Astrocyte (in vitro differentiated cells and primary cell): ENCODE measurements at regions not wholly inside any gene's neighbourhood (a gene's known extent, or its start where the extent isn't known, plus 50 kb on each side); places are given as distances from the start of the nearest gene placed in this dataset.

Experiments used
- EZH2 ChIP-seq: IDR thresholded peaks from 2 replicates; pipeline ENCODE4 v1.6.1; 2012; ENCODE audit warnings: mild to moderate bottlenecking, low read length, inconsistent platforms; ENCODE audit not compliant: insufficient read depth
- TF ChIP-seq, protein P1 (sequence below): IDR thresholded peaks from 2 replicates; pipeline ENCODE4 v1.5.1; 2011; ENCODE audit warnings: low read depth, mild to moderate bottlenecking, inconsistent platforms, low read length, moderate library complexity; ENCODE audit not compliant: insufficient read depth

GRCh38 chr15:61410662-61411061, 181.6 kb upstream of the RORA start:
- TF ChIP-seq, protein P1, sequence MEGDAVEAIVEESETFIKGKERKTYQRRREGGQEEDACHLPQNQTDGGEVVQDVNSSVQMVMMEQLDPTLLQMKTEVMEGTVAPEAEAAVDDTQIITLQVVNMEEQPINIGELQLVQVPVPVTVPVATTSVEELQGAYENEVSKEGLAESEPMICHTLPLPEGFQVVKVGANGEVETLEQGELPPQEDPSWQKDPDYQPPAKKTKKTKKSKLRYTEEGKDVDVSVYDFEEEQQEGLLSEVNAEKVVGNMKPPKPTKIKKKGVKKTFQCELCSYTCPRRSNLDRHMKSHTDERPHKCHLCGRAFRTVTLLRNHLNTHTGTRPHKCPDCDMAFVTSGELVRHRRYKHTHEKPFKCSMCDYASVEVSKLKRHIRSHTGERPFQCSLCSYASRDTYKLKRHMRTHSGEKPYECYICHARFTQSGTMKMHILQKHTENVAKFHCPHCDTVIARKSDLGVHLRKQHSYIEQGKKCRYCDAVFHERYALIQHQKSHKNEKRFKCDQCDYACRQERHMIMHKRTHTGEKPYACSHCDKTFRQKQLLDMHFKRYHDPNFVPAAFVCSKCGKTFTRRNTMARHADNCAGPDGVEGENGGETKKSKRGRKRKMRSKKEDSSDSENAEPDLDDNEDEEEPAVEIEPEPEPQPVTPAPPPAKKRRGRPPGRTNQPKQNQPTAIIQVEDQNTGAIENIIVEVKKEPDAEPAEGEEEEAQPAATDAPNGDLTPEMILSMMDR: no peak
- no peak for TF ChIP-seq EZH2
